H1 (cell line): ENCODE measurements at regions not wholly inside any gene's neighbourhood (a gene's known extent, or its start where the extent isn't known, plus 50 kb on each side); places are given as distances from the start of the nearest gene placed in this dataset.

Experiments used
- CTCF ChIA-PET: fragments of 300-600 bp; sonication (Branson Sonifier 250); formaldehyde crosslinking; loops from one replicate; lab custom pipeline; 2021; ENCODE audit not compliant: partially characterized antibody; lab: Charles Lee
- POLR2A ChIA-PET: fragments of 300-600 bp; sonication (Branson Sonifier 250); formaldehyde crosslinking; loops from one replicate; lab custom pipeline; 2021; ENCODE audit warnings: inconsistent platforms; ENCODE audit not compliant: partially characterized antibody; lab: Charles Lee
- DNase-seq, 2 experiments: peaks; one replicate each; pipeline versions ENCODE4 v3.0.0 to v3.0.0-alpha.2; 2010 to 2022; ENCODE audit warnings: low spot score in 2 of 2, low read depth in 1 of 2, mixed read lengths in 1 of 2
- FAIRE-seq: peaks from 2 replicates; lab custom pipeline; 2011; peaks lifted over from hg19 to GRCh38; lab: Jason Lieb, UNC
- H2AFZ ChIP-seq: 2 replicates; pipeline ENCODE4 v1.8.1; 2012; ENCODE audit warnings: low read length, inconsistent platforms
- H2AK5ac ChIP-seq: 2 replicates; pipeline ENCODE4 v1.6.1; 2013; ENCODE audit warnings: low read depth, low read length
- H2BK120ac ChIP-seq: replicated peaks from 2 replicates; pipeline ENCODE3; 2013; ENCODE audit warnings: low read depth, low read length, inconsistent platforms
- H2BK12ac ChIP-seq: 2 replicates; pipeline ENCODE4 v1.6.1; 2013; ENCODE audit warnings: low read depth, low read length
- H2BK15ac ChIP-seq: 2 replicates; pipeline ENCODE4 v1.6.1; 2013; ENCODE audit warnings: low read length
- H2BK20ac ChIP-seq: 2 replicates; pipeline ENCODE4 v1.6.1; 2013; ENCODE audit warnings: low read length
- H2BK5ac ChIP-seq: 2 replicates; pipeline ENCODE4 v1.6.1; 2013; ENCODE audit warnings: low read depth, low read length
- H3K14ac ChIP-seq: 2 replicates; pipeline ENCODE4 v1.6.1; 2013; ENCODE audit warnings: inconsistent platforms; ENCODE audit not compliant: insufficient read length
- H3K18ac ChIP-seq: 2 replicates; pipeline ENCODE4 v1.6.1; 2013; ENCODE audit warnings: low read length; ENCODE audit errors: extremely low read depth
- H3K23ac ChIP-seq: 2 replicates; pipeline ENCODE4 v1.6.1; 2013; ENCODE audit warnings: inconsistent platforms; ENCODE audit not compliant: insufficient read length
- H3K23me2 ChIP-seq: 2 replicates; pipeline ENCODE4 v1.6.1; 2013; ENCODE audit warnings: low read depth, low read length
- H3K27ac ChIP-seq: 2 replicates; pipeline ENCODE4 v1.6.1; 2011; ENCODE audit warnings: low read depth, low read length, inconsistent platforms
- H3K27me3 ChIP-seq, 4 experiments: replicated peaks in 1 of 4; 1 replicate in 1 of 4; 2 replicates in 3 of 4; pipeline versions ENCODE4 v1.6.1 to v1.8.1; 2011 to 2013; ENCODE audit warnings: low read length in 3 of 4, mild to moderate bottlenecking in 3 of 4, inconsistent platforms in 2 of 4, mixed read lengths in 2 of 4, moderate library complexity in 1 of 4; ENCODE audit not compliant: control insufficient read depth in 3 of 4, insufficient read depth in 3 of 4; ENCODE audit errors: extremely low read depth in 1 of 4
- H3K36me3 ChIP-seq, 4 experiments: 2 replicates each; pipeline versions ENCODE4 v1.6.1 to v1.8.1; 2011 to 2013; ENCODE audit warnings: mild to moderate bottlenecking in 4 of 4, low read length in 3 of 4, moderate library complexity in 2 of 4, control low read depth in 1 of 4, inconsistent platforms in 1 of 4; ENCODE audit not compliant: insufficient read depth in 4 of 4, control insufficient read depth in 2 of 4
- H3K4ac ChIP-seq: replicated peaks from 2 replicates; pipeline ENCODE3; 2013; ENCODE audit warnings: low read length, low read depth, mixed read lengths, inconsistent platforms; ENCODE audit not compliant: insufficient read length
- H3K4me1 ChIP-seq, 4 experiments: replicated peaks in 1 of 4; 1 replicate in 1 of 4; 2 replicates in 3 of 4; pipeline versions ENCODE4 v1.6.1 to v1.8.1; 2011 to 2013; ENCODE audit warnings: low read length in 3 of 4, inconsistent platforms in 2 of 4, mixed read lengths in 1 of 4; ENCODE audit not compliant: insufficient read depth in 4 of 4, control insufficient read depth in 3 of 4
- H3K4me2 ChIP-seq, 2 experiments: 2 replicates each; pipeline versions ENCODE4 v1.6.1 to v1.8.1; 2011 to 2013; ENCODE audit warnings: low read depth in 2 of 2, low read length in 2 of 2, control low read depth in 1 of 2, inconsistent platforms in 1 of 2, mild to moderate bottlenecking in 1 of 2; ENCODE audit not compliant: insufficient read depth in 1 of 2
- H3K4me3 ChIP-seq, 4 experiments: fragments of 200-600, 300-600 bp in 1 of 4; sonication (generic), shearing (Covaris generic), sonication (Bioruptor Twin) in 1 of 4; 2 replicates each; pipeline versions ENCODE4 v1.5.1 to v1.8.1; 2011 to 2016; ENCODE audit warnings: low read length in 4 of 4, low read depth in 3 of 4, control low read depth in 2 of 4, inconsistent platforms in 2 of 4, mild to moderate bottlenecking in 2 of 4, mixed read lengths in 1 of 4, moderate library complexity in 1 of 4; ENCODE audit not compliant: insufficient read depth in 2 of 4; ENCODE audit errors: extremely low read depth in 1 of 4
- H3K56ac ChIP-seq: replicated peaks from 2 replicates; pipeline ENCODE3; 2013; ENCODE audit warnings: low read depth, mild to moderate bottlenecking, mixed read lengths, low read length, inconsistent platforms; ENCODE audit not compliant: insufficient read length
- H3K79me1 ChIP-seq: 2 replicates; pipeline ENCODE4 v1.6.1; 2013; ENCODE audit warnings: low read depth, low read length, control low read depth
- H3K79me2 ChIP-seq, 2 experiments: 2 replicates each; pipeline versions ENCODE4 v1.6.1 to v1.8.1; 2012 to 2013; ENCODE audit warnings: low read length in 2 of 2, mild to moderate bottlenecking in 2 of 2, inconsistent platforms in 1 of 2; ENCODE audit not compliant: insufficient read depth in 2 of 2, control insufficient read depth in 1 of 2
- H3K9ac ChIP-seq, 4 experiments: replicated peaks in 1 of 4; 1 replicate in 1 of 4; 2 replicates in 3 of 4; pipeline versions ENCODE4 v1.6.1 to v1.8.1; 2011 to 2013; ENCODE audit warnings: low read depth in 3 of 4, low read length in 3 of 4, control low read depth in 2 of 4, mild to moderate bottlenecking in 2 of 4, moderate library complexity in 2 of 4, inconsistent platforms in 1 of 4; ENCODE audit errors: extremely low read depth in 1 of 4
- H3K9me3 ChIP-seq, 2 experiments: 2 replicates each; pipeline versions ENCODE4 v1.6.1 to v1.8.1; 2012 to 2013; ENCODE audit warnings: mild to moderate bottlenecking in 2 of 2, moderate library complexity in 2 of 2, control low read depth in 1 of 2, inconsistent platforms in 1 of 2, low read depth in 1 of 2, low read length in 1 of 2, mixed read lengths in 1 of 2; ENCODE audit not compliant: insufficient read depth in 2 of 2
- H4K20me1 ChIP-seq, 2 experiments: replicated peaks in 1 of 2; 2 replicates each; pipeline versions ENCODE3 to v1.8.1; 2011 to 2013; ENCODE audit warnings: inconsistent platforms in 2 of 2, low read length in 2 of 2, mild to moderate bottlenecking in 1 of 2; ENCODE audit not compliant: insufficient read depth in 2 of 2, control insufficient read depth in 1 of 2
- H4K5ac ChIP-seq: 2 replicates; pipeline ENCODE4 v1.6.1; 2013; ENCODE audit warnings: low read length, low read depth, mixed read lengths, inconsistent platforms; ENCODE audit not compliant: insufficient read length
- H4K8ac ChIP-seq: 2 replicates; pipeline ENCODE4 v1.8.0; 2013; ENCODE audit warnings: mild to moderate bottlenecking, moderate library complexity, low read length, inconsistent platforms; ENCODE audit not compliant: insufficient read depth; ENCODE audit errors: extremely low read depth
- H4K91ac ChIP-seq: replicated peaks from 2 replicates; pipeline ENCODE3; 2013; ENCODE audit warnings: low read length, mixed read lengths, inconsistent platforms; ENCODE audit not compliant: insufficient read length
- CBX8 ChIP-seq: fragments of 300-800, 300-1000 bp; sonication (generic); IDR thresholded peaks from 2 replicates; pipeline ENCODE4 v1.7.1; 2016; ENCODE audit warnings: low read depth, low read length, borderline replicate concordance
- GTF2F1 ChIP-seq: IDR thresholded peaks from 2 replicates; pipeline ENCODE4 v1.6.1; 2012; ENCODE audit warnings: low read depth, low read length, improper control_type of control experiment, borderline replicate concordance
- KDM5A ChIP-seq: fragments of 200-600 bp; IDR thresholded peaks from 2 replicates; pipeline ENCODE4 v1.7.1; 2012; ENCODE audit warnings: mild to moderate bottlenecking, low read length, inconsistent platforms, mixed read lengths
- NRF1 ChIP-seq: IDR thresholded peaks from 2 replicates; pipeline ENCODE4 v1.6.1; 2011; ENCODE audit warnings: mild to moderate bottlenecking, low read depth, low read length, improper control_type of control experiment
- POU5F1 ChIP-seq: IDR thresholded peaks from 2 replicates; pipeline ENCODE4 v1.6.1; 2011; ENCODE audit warnings: low read depth, mild to moderate bottlenecking, low read length, moderate library complexity
- SP4 ChIP-seq: IDR thresholded peaks from 2 replicates; pipeline ENCODE4 v1.6.1; 2012; ENCODE audit warnings: low read length, inconsistent platforms
- WGBS, 2 experiments: shearing (Covaris generic) in 1 of 2; methylation state at CpG; one replicate each; pipeline versions ENCODE4 v1.1.6 to v1.1.7; 2013 to 2015; ENCODE audit warnings: low lambda C conversion rate in 2 of 2, mixed read lengths in 2 of 2, inconsistent platforms in 1 of 2, low coverage in 1 of 2, missing lambda C conversion rate in 1 of 2; ENCODE audit not compliant: insufficient replicate concordance in 2 of 2, insufficient coverage in 1 of 2, insufficient read length in 1 of 2; ENCODE audit errors: extremely low coverage in 1 of 2, missing lambda C conversion rate in 1 of 2; 5-methylcytosine and 5-hydroxymethylcytosine counted together

DNA sequence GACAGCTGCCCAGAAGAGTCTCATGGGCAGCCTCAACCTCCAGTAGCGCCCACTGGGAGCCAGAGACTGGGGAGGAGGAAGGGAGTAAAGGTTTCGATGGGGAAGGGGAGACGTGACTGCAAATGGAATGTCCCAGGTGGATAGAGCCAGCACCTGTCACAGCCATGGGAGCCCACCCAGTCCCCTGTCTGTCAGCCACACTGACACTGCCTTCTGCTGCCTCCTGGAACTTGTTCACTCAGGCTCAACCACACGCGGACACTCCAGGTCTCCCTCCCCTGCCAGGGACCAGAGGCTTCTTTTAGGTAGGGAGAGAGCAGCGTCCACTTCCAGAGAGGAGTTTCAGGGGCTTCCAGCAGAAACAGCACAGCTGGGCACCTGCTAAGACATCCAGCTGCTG lies 346.3 kb downstream of the NPHP4 start:
- Histone ChIP-seq H2AK5ac (no peak overlapping the region), H2BK20ac (no peak overlapping the region)
- 59% methylated on average over 4 of the region's 6 CpGs; no CpG with 5 or more reads in 1 of the 2 experiments for WGBS, 2 experiments

More for the DNA sequence above, 346.3 kb downstream of the NPHP4 start:
- no peak overlapping the region for H3K27ac ChIP-seq
- H2BK12ac ChIP-seq = no peak overlapping the region
- no peaks in the 10 kb centered on the region for H3K79me1 ChIP-seq
- H4K91ac ChIP-seq = no peak overlapping the region
- H3K4me1 ChIP-seq = peaks cover 0 to 4% (median 1%) of the 10 kb centered on the region in 4 experiments; a peak in 1 of 7 replicates
- CTCF ChIA-PET = interaction anchor here (0.8 to 1.2 kb wide), 2 partner anchors 9 to 21 kb away, joined by 3 read pairs; no protein-coding TSS in a partner anchor
- H2BK15ac ChIP-seq = no peak overlapping the region
- no peak overlapping the region for H3K4me3 ChIP-seq
- H3K27me3 ChIP-seq = no peaks in the 10 kb centered on the region
- DNase-seq (no peak), FAIRE-seq (no peak)
- POLR2A ChIA-PET = no interaction called here
- no peak overlapping the region for H3K23ac ChIP-seq
- H3K4ac ChIP-seq = no peak overlapping the region
- H4K20me1 ChIP-seq = no peaks in the 10 kb centered on the region
- no peak for TF ChIP-seq POU5F1
- TF ChIP-seq GTF2F1 = no peak
- TF ChIP-seq NRF1 = no peak
- no peak for TF ChIP-seq SP4
- TF ChIP-seq KDM5A = no peak
- TF ChIP-seq CBX8 = no peak
- H3K79me2 ChIP-seq = no peaks in the 10 kb centered on the region
- H2BK120ac ChIP-seq = no peak overlapping the region
- no peaks in the 10 kb centered on the region for H3K23me2 ChIP-seq
- H3K36me3 ChIP-seq = no peaks in the 10 kb centered on the region
- no peak overlapping the region for H3K9ac ChIP-seq
- H3K18ac ChIP-seq = no peak overlapping the region
- no peak overlapping the region for H2BK5ac ChIP-seq
- no peak overlapping the region for H3K14ac ChIP-seq
- no peak overlapping the region for H2AFZ ChIP-seq
- H3K56ac ChIP-seq = no peak overlapping the region
- no peak overlapping the region for H3K4me2 ChIP-seq
- H3K9me3 ChIP-seq = no peaks in the 10 kb centered on the region; a peak in 1 of 4 replicates
- no peak overlapping the region for H4K5ac ChIP-seq
- no peak overlapping the region; the same call in 1 of the 2 replicates for H4K8ac ChIP-seq
